Colon (tissue), 2 donors: ENCODE measurements at regions not wholly inside any gene's neighbourhood (a gene's known extent, or its start where the extent isn't known, plus 50 kb on each side); places are given as distances from the start of the nearest gene placed in this dataset.

Experiments
- FAIRE-seq: peaks from 2 replicates; lab custom pipeline; 2012; peaks lifted over from hg19 to GRCh38; lab: Jason Lieb, UNC
- donor health status: control.
- donor health status: control.

DNA sequence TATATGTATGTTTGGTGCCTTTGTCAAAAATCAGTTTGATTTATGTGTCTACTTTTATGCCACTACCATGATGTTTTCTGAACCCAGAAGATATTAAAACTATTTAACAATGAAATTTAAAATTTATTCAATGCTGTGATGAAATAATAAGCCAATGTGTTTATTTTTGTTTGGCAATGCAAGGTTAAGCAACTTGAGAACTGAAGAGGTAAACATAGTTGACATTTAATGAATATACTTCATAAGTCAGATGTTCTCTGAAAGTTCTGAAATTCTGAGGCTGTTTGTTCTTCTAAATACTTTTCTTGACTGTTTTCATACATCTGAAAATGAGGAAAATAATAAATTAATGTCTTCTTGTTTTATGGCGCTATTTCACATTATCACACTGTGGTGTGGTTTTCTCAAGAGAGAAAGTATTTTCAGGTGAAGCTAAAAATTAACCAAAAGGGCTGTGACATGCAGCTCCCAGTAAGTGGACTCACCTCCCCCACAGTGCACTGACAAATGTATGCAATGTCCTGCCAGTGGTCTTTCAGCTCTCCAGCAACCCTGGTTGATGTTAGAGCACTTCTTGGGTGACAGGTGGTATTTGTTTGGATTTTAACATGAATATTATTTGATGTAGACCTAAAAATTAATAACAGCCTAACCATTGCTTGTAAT is 863.6 kb upstream of the SALL3 start:
- no peak for FAIRE-seq

DNA sequence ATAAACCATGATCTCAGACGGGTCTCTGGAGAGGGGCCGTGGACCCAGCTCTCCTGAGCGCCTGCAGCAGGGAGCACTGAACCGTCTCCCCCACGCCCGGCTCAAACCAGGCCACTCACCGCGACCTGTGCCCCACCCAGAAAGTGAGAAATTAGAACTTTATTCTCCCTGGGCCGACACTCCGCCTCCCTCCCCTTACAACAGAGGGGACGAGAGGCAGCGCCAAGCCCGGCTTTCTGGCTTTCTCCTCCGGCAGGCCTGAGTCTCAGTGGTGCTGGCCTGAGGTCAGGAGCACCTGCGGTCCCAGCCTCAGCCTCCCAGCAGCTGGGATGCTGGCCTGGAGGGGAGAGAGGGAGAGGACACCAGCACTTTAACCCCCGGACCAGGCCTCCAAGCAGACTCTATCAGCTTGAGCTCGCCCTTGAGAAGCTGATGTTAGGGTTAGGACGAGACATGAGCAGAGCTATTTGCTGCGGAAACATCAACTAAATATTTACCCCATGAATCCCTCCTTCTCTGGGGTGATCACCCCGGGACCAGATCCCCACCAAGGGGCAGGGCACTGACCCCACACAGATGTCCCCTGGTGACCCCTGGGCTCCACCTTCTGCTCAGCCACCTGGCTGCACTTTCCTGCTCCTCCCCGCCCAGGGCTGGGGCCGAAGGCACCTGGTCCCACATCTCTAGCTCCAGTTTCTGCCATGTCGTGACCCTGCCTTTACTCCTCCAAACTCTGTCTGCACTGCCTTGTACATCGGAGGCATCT is 856.3 kb upstream of the SALL3 start:
- no peak for FAIRE-seq

DNA sequence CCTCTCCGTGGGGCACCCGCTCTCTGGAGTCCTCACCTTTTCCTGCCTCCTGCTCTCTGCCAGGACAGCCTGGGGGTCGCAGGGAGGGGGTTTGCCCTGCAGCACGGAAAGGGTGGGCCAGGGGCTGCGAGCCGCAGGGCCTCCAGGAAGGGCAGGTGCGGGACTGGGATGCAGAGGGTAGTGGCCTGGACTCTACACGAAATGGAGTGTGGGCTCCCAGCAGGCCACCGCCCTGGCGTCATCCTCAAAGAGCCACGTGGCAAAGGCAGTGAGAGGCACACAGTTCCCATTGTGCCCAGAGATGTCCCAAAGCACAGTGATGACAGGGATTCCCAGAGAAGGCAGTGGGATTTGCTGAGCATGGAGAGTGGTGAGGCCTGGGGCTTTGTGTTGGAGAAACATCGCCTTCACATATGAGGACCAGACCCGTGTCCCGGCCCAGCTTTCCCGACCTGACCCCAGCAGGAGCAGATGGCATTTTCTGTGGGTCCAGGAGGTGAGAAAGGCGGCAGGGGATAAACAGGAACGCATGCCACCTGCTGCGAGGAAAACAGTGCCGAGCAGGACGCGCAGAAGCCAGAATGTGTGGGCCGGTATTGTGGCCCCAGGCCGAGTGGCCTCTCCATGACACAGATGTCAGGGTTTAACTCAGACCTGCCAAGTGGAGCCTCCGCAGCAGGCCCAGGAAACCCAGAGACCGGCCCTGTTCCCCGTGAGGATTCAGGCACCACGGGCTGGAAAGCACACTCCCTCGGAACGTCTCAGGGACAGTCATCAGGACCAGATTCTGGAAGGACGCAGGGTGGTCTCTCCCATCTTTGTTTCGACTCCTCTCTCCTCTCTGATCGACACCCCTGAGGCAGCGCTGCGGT is 855.5 kb upstream of the SALL3 start:
- no peak for FAIRE-seq

DNA sequence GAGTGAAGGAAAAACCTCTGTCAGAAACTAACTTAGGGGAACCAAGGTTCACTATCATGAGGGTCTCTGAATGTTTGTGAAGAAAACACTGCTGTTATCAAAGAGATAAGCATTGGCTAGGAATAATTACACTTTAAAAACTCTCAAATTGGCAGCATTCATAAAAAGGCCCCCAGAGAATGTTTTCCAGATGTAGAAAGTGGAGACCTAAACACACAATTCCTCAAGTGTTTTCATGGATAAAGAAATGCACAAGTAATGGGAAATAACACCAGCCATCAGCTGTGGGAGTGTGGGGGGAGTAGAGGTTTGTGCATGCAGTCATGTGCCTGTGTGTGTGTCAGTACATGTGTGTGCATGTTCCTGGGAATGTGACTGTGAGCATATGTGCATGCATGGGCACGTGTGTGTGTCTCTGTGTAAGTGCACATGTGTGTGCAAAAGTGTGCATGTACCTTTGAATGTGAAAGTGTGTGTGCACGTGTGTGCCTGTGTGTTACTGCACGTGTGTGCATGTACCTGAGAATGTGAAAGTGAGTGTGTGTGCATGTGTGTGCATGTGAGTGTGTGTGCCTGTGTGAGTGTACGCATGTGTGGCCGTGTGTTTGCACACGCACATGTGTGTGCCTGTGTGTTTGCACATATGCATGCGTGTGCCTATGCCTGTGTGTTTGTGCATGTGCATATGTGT is 854.3 kb upstream of the SALL3 start:
- FAIRE-seq = no peak

DNA sequence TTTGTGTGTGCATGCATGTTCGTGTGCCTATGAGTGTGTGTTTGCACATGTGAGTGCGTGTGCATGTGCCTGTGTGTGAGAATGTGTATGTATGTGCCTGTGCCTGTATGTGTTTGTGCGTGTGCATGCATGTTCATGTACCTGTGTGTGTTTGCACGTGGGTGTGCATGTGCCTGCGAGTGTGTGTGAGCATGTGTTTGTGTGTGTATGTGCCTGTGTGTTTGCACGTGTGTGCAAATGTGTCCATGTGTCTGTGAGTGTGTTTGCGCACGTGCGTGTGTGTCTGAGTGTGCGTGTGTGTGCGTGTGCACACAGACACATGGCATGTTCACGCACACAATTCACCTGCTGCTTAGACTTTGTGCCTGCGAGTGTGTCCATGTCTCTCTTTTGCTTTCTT is 853.5 kb upstream of the SALL3 start:
- FAIRE-seq = no peak

DNA sequence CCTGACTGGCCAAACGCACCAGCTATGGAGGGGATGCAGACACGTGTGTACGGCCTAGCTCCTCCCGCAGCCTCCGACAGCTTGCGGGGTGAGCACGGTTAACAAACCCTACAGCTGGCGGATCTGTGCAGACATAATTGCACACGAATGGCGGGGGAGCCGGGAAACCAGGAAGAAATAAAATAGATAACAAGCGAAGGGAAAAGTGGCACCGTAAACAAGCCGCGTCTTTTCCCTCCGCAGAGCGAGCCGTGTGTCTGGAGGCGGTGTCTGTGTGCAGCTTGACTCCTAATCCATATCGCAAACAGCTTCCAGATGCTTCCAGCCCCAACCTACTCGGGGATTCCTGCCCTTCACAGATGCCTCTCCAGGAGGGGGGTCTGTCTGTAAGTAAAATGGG is 853.1 kb upstream of the SALL3 start:
- FAIRE-seq = no peak

DNA sequence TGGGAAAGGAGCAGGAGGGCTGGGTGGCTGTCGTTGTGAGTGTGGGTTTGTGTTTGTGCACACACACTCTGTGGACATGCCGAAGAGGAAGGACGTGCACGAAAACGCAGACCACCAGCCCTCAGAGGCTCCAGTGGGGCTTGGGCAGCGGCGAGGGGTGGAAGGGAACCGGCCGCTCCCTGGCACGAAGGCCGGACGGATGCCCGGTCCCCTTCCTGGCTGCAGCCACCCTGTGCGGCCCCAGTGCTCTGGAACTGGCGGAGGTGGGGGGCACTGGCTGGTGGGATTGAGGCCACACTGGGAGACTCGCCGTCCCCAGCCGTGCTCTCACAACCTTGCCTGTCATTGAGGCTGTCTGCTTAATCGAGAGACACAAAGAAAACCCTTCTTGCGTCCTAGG is 852.6 kb upstream of the SALL3 start:
- FAIRE-seq = no peak

DNA sequence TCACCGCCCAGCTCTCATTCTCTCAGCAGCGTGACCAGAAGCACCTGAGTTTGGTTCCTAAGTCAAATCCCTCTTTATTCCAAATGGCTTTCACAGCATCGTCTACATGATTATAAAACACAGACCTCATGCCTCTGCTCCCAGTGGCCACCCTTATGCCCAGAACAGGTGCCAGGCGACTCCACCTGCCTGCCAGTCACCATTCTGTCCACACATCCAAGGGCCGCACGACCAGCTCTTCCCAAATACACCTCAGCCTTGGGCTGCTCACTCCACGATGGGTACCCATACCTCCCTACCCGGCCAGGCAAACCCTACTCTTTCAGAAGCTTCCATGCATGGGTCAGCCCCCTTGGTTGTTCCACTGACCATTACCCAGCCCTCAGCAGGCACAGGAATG is 851.6 kb upstream of the SALL3 start:
- no peak for FAIRE-seq

DNA sequence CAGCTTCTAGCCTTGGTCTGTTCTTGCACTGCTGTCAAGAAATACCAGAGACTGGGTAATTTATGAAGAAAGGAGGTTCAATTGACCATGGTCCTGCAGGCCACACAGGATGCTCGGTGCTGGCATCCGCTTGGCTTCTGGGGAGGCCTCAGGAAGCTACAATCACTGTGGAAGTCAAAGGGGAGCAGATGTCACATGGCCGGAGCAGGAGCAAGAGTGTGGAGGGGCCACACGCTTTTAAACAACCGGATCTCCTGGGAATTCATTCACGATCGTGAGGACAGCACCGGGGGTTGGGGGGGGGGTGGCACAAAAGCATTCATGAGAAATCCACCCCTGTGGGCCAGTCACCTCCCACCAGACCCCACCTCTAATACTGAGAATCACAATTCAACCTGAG is 850.4 kb upstream of the SALL3 start:
- no peak for FAIRE-seq

DNA sequence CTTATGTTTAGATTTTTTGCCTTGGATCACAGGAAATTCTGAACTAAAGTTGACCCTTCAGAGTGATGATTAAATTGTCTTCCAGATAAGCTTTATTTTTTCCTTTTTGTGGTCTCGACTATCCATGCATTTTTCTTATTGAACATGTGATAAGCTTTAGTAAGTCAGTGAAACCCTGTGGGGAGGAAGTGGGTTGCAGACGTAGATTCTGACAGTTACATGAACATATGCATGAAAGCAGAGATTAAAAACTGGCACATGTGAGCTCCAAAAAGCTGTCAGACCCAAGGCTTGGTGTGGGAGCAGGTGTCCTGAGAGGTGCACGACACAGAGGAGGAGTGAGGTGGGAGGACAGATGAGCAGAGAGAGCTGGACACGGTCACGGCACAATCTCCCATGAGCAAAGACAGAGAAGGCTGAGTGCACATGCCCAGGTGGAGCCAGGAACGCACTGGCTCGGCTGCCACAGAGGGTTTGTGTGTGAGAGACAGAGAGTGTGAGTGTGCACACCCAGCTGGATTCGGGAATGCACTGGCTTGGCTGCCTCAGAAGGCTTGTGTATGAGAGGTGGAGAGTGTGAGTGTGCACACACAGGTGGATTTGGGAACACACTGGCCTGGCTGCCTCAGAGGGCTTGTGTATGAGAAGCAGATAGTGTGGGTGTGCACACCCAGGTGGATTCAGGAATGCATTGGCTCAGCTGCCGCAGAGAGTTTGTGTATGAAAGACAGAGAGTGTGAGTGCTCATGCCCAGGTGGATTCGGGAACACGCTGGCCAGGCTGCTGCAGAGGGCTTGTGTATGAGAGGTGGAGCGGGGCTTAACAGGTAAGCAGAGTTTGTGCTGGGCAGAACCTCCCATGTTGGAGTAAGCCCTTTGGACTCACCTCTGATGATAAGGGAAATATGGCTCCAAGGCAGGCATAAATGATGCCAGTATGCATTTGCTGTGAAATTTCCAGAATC is 849.1 kb upstream of the SALL3 start:
- no peak for FAIRE-seq

DNA sequence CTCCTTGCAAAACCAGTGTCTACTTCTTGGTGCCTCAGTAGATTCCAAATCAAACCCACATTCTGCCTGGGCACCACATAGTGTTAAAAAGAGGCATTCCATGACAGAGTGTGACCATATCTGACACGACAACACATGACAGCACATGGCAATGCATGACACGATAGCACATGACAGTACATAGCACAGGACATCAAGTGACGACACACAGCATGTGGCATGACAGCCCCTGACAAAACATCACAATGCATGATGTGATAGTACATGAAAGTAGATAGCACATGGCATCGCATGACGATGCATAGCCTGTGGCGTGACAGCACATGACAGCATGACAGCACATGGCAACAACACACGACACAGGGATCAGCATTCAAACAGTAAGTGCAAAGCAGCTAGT is 845.9 kb upstream of the SALL3 start:
- FAIRE-seq = no peak

DNA sequence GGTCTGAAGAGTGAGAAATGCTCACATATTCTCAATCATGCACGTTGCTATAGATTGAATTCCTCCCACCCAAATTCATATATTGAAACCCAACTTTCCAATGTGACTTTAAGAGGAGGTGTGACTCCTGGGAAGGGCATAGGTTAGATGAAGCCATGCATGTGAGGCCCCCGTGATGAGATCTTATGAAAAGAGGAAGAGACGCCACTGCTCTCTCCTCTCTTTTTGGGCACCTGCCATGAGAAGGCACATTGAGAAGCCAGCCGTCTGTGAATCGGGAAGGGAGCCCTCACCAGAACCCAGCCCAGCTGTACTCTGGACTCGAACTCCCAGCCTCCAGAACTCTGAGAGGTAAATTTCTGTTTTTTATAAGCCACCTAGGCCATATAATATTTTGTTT is 842.6 kb upstream of the SALL3 start:
- FAIRE-seq = no peak

DNA sequence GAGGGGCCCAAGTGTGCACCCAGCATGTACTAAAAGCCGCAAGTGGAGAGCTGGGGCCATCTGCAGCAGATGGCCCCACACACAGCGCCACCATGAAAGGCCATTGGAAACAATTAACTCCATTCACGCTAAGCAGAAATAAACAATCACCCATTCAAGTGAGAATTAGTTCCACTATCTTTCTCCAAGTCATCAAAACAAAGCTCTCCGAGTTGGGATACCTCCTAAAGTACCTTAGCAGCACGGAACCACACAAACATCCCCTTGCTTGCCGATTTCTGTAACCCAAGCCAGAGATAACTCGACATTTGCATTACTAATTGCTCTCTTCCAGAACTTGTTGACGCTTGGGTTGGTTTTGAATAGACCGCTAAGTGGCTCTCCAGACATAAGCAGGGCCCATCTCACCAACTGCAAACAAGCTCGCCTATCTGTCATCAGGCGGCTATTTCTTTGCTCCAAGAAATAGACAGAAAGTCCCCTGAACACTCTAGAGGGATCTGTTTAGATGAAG is 840.6 kb upstream of the SALL3 start:
- FAIRE-seq = no peak

DNA sequence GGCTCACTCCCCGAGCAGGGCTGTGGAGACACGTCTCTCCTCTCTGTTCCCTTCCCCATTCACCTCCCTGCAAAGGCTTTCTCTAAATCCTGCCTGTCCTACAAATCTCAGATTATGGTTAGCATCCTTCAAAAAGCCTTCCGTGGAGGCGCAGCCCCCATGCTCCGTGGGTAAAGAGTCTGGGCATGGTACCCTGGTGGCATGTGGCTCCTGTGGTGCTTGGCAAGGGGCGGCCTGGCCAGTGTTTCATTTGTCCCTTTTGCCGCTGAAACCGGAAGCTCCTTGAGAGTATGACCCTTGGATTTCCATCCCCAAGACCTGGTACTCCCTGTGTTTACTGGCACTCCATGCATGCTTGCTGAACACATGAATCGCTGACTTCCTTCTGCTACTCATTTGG is 839.3 kb upstream of the SALL3 start:
- no peak for FAIRE-seq

DNA sequence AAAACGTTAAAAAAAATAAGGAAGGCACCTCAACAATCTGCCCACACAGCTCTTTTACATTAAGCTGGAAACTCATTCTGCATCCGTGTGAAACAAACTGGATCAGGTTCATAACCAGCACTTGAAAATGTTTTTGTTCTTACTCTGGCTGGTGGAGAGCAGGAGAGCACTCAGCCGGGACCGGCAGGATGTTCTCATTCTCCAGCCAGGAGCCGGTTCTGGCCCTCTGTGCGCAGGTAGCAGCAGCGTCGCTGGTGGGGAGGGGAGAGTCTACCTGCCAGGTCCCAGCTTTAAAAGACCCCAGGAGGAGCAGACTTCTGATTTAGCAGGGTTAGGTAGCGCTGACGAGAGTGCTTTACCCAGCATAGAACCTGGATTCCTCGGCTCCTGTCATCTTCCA is 834.9 kb upstream of the SALL3 start:
- FAIRE-seq = no peak

DNA sequence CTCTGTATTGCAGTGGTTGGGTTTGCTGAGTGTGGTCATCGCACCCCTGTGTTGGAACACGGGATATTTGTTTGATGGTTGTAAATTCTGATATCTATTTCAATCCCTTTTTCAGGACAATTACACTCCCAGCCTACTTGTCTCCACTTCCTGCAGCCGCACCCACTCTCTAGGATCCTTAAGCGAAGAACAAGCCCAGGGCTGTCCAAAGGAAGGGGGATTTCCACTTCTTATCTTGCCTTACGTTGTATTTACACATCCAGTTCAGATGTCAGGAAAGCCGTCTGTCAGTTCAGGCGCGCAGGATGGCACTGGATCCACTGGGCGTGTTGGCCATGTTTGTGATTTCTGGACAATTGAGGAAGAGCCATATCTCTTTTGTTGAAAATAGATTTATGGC is 834.5 kb upstream of the SALL3 start:
- FAIRE-seq = no peak

DNA sequence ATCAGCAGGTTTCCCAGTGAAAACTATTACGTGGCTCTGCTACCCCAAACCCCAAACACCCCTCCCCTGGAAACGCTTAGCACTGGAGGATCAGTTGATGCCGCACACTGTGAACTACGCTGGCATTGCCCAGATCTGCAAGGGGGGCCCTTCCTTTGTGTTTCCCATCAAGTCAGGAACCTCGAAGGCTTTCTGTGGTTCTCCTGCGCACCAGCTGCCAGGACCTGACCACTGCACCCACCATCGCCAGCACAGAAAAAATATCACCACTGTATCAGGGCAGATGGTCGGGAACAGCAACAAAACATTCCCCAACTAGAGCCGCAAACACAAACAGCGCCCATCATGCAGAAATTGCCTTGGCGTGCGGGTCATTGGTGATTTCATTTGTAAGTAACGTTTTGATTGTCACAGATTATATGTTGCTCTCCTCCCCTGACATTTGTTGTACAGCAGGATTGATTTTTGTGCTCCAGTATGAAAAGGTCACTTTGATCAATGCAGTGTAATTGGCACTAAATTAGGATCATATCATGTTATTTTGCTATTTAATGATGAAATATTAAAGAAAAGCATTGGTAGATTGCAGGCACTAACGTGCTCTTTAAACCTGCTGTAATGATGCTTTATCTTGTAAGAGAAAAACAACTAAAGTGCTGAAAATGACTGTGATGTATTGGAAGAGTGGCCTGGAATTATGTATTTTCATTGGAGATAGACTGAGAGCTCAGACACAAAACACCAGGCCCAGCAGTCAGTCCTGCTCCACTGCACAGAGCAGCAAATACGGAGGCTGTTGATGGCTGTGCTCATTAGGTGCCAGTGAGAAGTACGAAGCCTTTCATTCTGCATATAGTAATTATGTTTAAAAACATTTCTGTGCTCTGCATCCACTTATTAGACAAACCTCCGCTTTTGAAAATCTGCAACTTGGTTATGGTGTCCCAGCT is 833.2 kb upstream of the SALL3 start:
- FAIRE-seq = no peak

DNA sequence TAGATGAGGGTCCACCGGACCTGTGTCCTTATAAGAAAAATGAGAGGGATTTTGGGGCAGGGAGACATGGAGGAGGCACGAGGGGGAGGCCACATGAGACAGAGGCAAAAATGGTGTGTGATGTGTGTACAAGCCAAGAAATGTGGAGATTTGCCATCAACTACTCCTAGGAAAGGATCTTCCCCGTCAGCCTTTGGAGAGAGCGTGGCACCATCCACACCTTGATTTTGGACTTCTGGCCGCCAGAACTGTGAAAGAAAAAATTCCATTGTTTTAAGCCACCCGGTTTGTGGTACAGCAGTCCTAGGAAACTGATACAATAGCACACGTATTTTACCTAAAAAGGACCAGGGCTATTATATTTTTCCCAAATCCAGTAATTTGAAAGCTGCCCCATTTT is 829.0 kb upstream of the SALL3 start:
- no peak for FAIRE-seq

DNA sequence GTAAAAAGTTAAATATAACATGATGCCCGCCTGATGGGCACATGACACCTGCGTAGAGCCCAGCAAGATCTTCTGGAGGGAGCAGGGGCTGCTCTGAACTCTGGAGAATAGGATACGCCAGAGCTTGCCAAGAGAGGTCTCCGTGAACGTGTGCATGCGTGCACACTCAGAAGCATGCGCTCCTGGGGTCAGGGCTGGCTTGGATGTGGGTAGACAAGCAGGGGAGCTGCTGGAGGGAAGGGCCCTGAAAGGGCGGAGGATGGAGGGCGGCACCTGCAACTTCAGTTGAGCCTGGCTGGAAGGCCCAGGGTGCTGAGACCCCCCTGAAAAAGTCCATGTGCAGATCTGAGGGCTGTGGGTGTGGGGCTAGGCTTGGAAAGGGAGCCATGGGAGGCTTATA is 828.4 kb upstream of the SALL3 start:
- no peak for FAIRE-seq
